ENCODE measurements at regions not wholly inside any gene's neighbourhood (a gene's known extent, or its start where the extent isn't known, plus 50 kb on each side); places are given as distances from the start of the nearest gene placed in this dataset.

- no peaks in the 10 kb centered on the region for H3K36me3 ChIP-seq (ENCODE audit: control insufficient read depth in 5 of 5, insufficient read depth in 5 of 5, low read length in 5 of 5)
- no peak overlapping the region for H3K9ac ChIP-seq (ENCODE audit: low read length in 5 of 5)
- no peak overlapping the region for H3K4me3 ChIP-seq (ENCODE audit: low read depth in 1 of 5, low read length in 5 of 5)
- H3K27me3 ChIP-seq (ENCODE audit: control insufficient read depth in 5 of 5, insufficient read depth in 4 of 5, low read length in 5 of 5) = no peaks in the 10 kb centered on the region
- peaks cover 0 to 4% (median 0%) of the 10 kb centered on the region in 5 donors for H3K9me3 ChIP-seq (ENCODE audit: control insufficient read depth in 5 of 5, low read length in 5 of 5)
- no peaks in the 10 kb centered on the region for H3K4me1 ChIP-seq (ENCODE audit: control insufficient read depth in 5 of 5, insufficient read depth in 5 of 5, low read length in 5 of 5)
- no peak overlapping the region for H3K27ac ChIP-seq (ENCODE audit: low read depth, low read length)
These were observed 312.3 kb upstream of the CNTN6 start for GRCh38 chr3:780505-780904.

- peaks cover 0 to 4% (median 0%) of the 10 kb centered on the region in 5 donors for H3K9me3 ChIP-seq (ENCODE audit: control insufficient read depth in 5 of 5, low read length in 5 of 5)
- H3K36me3 ChIP-seq (ENCODE audit: control insufficient read depth in 5 of 5, insufficient read depth in 5 of 5, low read length in 5 of 5) = no peaks in the 10 kb centered on the region
- H3K4me3 ChIP-seq (ENCODE audit: low read depth in 1 of 5, low read length in 5 of 5) = no peak overlapping the region
- H3K9ac ChIP-seq (ENCODE audit: low read length in 5 of 5) = no peak overlapping the region
- H3K4me1 ChIP-seq (ENCODE audit: control insufficient read depth in 5 of 5, insufficient read depth in 5 of 5, low read length in 5 of 5) = no peaks in the 10 kb centered on the region
- no peak overlapping the region for H3K27ac ChIP-seq (ENCODE audit: low read depth, low read length)
- no peaks in the 10 kb centered on the region for H3K27me3 ChIP-seq (ENCODE audit: control insufficient read depth in 5 of 5, insufficient read depth in 4 of 5, low read length in 5 of 5)
These were observed 301.4 kb upstream of the CNTN6 start for GRCh38 chr3:791442-791841.

- Histone ChIP-seq H3K4me3 (ENCODE audit: low read depth in 1 of 5, low read length in 5 of 5) (no peak overlapping the region), H3K27me3 (ENCODE audit: control insufficient read depth in 5 of 5, insufficient read depth in 4 of 5, low read length in 5 of 5) (no peaks in the 10 kb centered on the region), H3K36me3 (ENCODE audit: control insufficient read depth in 5 of 5, insufficient read depth in 5 of 5, low read length in 5 of 5) (no peaks in the 10 kb centered on the region), H3K4me1 (ENCODE audit: control insufficient read depth in 5 of 5, insufficient read depth in 5 of 5, low read length in 5 of 5) (no peaks in the 10 kb centered on the region), H3K9me3 (ENCODE audit: control insufficient read depth in 5 of 5, low read length in 5 of 5) (peaks cover 0 to 4% (median 0%) of the 10 kb centered on the region in 5 donors), H3K9ac (ENCODE audit: low read length in 5 of 5) (no peak overlapping the region), H3K27ac (ENCODE audit: low read depth, low read length) (no peak overlapping the region)
These were observed 300.2 kb upstream of the CNTN6 start for GRCh38 chr3:792630-793029.

- Histone ChIP-seq H3K9me3 (ENCODE audit: control insufficient read depth in 5 of 5, low read length in 5 of 5) (peaks cover 0 to 3% (median 0%) of the 10 kb centered on the region in 5 donors), H3K36me3 (ENCODE audit: control insufficient read depth in 5 of 5, insufficient read depth in 5 of 5, low read length in 5 of 5) (no peaks in the 10 kb centered on the region), H3K4me3 (ENCODE audit: low read depth in 1 of 5, low read length in 5 of 5) (no peak overlapping the region), H3K9ac (ENCODE audit: low read length in 5 of 5) (no peak overlapping the region), H3K4me1 (ENCODE audit: control insufficient read depth in 5 of 5, insufficient read depth in 5 of 5, low read length in 5 of 5) (no peaks in the 10 kb centered on the region), H3K27ac (ENCODE audit: low read depth, low read length) (no peak overlapping the region), H3K27me3 (ENCODE audit: control insufficient read depth in 5 of 5, insufficient read depth in 4 of 5, low read length in 5 of 5) (no peaks in the 10 kb centered on the region)
These were observed 288.6 kb upstream of the CNTN6 start for GRCh38 chr3:804211-804610.

GRCh38 chr3:805326-805725 lies 287.5 kb upstream of the CNTN6 start:
- Histone ChIP-seq H3K4me1 (ENCODE audit: control insufficient read depth in 5 of 5, insufficient read depth in 5 of 5, low read length in 5 of 5) (no peaks in the 10 kb centered on the region), H3K36me3 (ENCODE audit: control insufficient read depth in 5 of 5, insufficient read depth in 5 of 5, low read length in 5 of 5) (no peaks in the 10 kb centered on the region), H3K9me3 (ENCODE audit: control insufficient read depth in 5 of 5, low read length in 5 of 5) (peaks cover 0 to 3% (median 0%) of the 10 kb centered on the region in 5 donors), H3K27me3 (ENCODE audit: control insufficient read depth in 5 of 5, insufficient read depth in 4 of 5, low read length in 5 of 5) (no peaks in the 10 kb centered on the region), H3K27ac (ENCODE audit: low read depth, low read length) (no peak overlapping the region), H3K4me3 (ENCODE audit: low read depth in 1 of 5, low read length in 5 of 5) (no peak overlapping the region), H3K9ac (ENCODE audit: low read length in 5 of 5) (no peak overlapping the region)

GRCh38 chr3:806006-806405 lies 286.8 kb upstream of the CNTN6 start:
- H3K27ac ChIP-seq (ENCODE audit: low read depth, low read length) = no peak overlapping the region
- H3K4me3 ChIP-seq (ENCODE audit: low read depth in 1 of 5, low read length in 5 of 5) = no peak overlapping the region
- no peaks in the 10 kb centered on the region for H3K4me1 ChIP-seq (ENCODE audit: control insufficient read depth in 5 of 5, insufficient read depth in 5 of 5, low read length in 5 of 5)
- no peaks in the 10 kb centered on the region for H3K36me3 ChIP-seq (ENCODE audit: control insufficient read depth in 5 of 5, insufficient read depth in 5 of 5, low read length in 5 of 5)
- H3K9ac ChIP-seq (ENCODE audit: low read length in 5 of 5) = no peak overlapping the region
- peaks cover 0 to 3% (median 0%) of the 10 kb centered on the region in 5 donors for H3K9me3 ChIP-seq (ENCODE audit: control insufficient read depth in 5 of 5, low read length in 5 of 5)
- H3K27me3 ChIP-seq (ENCODE audit: control insufficient read depth in 5 of 5, insufficient read depth in 4 of 5, low read length in 5 of 5) = no peaks in the 10 kb centered on the region

GRCh38 chr3:816605-817004 lies 276.2 kb upstream of the CNTN6 start:
- Histone ChIP-seq H3K4me1 (ENCODE audit: control insufficient read depth in 5 of 5, insufficient read depth in 5 of 5, low read length in 5 of 5) (no peaks in the 10 kb centered on the region), H3K27me3 (ENCODE audit: control insufficient read depth in 5 of 5, insufficient read depth in 4 of 5, low read length in 5 of 5) (no peaks in the 10 kb centered on the region), H3K36me3 (ENCODE audit: control insufficient read depth in 5 of 5, insufficient read depth in 5 of 5, low read length in 5 of 5) (no peaks in the 10 kb centered on the region), H3K4me3 (ENCODE audit: low read depth in 1 of 5, low read length in 5 of 5) (no peak overlapping the region), H3K9me3 (ENCODE audit: control insufficient read depth in 5 of 5, low read length in 5 of 5) (peaks cover 0 to 17% (median 6%) of the 10 kb centered on the region in 5 donors), H3K27ac (ENCODE audit: low read depth, low read length) (no peak overlapping the region), H3K9ac (ENCODE audit: low read length in 5 of 5) (no peak overlapping the region)

- H3K9me3 ChIP-seq (ENCODE audit: control insufficient read depth in 5 of 5, low read length in 5 of 5) = peaks cover 0 to 13% (median 3%) of the 10 kb centered on the region in 5 donors
- H3K27ac ChIP-seq (ENCODE audit: low read depth, low read length) = no peak overlapping the region
- H3K27me3 ChIP-seq (ENCODE audit: control insufficient read depth in 5 of 5, insufficient read depth in 4 of 5, low read length in 5 of 5) = no peaks in the 10 kb centered on the region
- H3K9ac ChIP-seq (ENCODE audit: low read length in 5 of 5) = no peak overlapping the region
- H3K4me3 ChIP-seq (ENCODE audit: low read depth in 1 of 5, low read length in 5 of 5) = no peak overlapping the region
- H3K36me3 ChIP-seq (ENCODE audit: control insufficient read depth in 5 of 5, insufficient read depth in 5 of 5, low read length in 5 of 5) = no peaks in the 10 kb centered on the region
- no peaks in the 10 kb centered on the region for H3K4me1 ChIP-seq (ENCODE audit: control insufficient read depth in 5 of 5, insufficient read depth in 5 of 5, low read length in 5 of 5)
These were observed 258.1 kb upstream of the CNTN6 start for GRCh38 chr3:834679-835078.

GRCh38 chr3:835096-835495 lies 257.7 kb upstream of the CNTN6 start:
- Histone ChIP-seq H3K27ac (ENCODE audit: low read depth, low read length) (no peak overlapping the region), H3K4me3 (ENCODE audit: low read depth in 1 of 5, low read length in 5 of 5) (no peak overlapping the region), H3K4me1 (ENCODE audit: control insufficient read depth in 5 of 5, insufficient read depth in 5 of 5, low read length in 5 of 5) (no peaks in the 10 kb centered on the region), H3K9me3 (ENCODE audit: control insufficient read depth in 5 of 5, low read length in 5 of 5) (peaks cover 0 to 9% (median under 1%) of the 10 kb centered on the region in 5 donors), H3K27me3 (ENCODE audit: control insufficient read depth in 5 of 5, insufficient read depth in 4 of 5, low read length in 5 of 5) (no peaks in the 10 kb centered on the region), H3K36me3 (ENCODE audit: control insufficient read depth in 5 of 5, insufficient read depth in 5 of 5, low read length in 5 of 5) (no peaks in the 10 kb centered on the region), H3K9ac (ENCODE audit: low read length in 5 of 5) (no peak overlapping the region)

- no peak overlapping the region for H3K9ac ChIP-seq (ENCODE audit: low read length in 5 of 5)
- no peaks in the 10 kb centered on the region for H3K36me3 ChIP-seq (ENCODE audit: control insufficient read depth in 5 of 5, insufficient read depth in 5 of 5, low read length in 5 of 5)
- H3K4me1 ChIP-seq (ENCODE audit: control insufficient read depth in 5 of 5, insufficient read depth in 5 of 5, low read length in 5 of 5) = no peaks in the 10 kb centered on the region
- H3K9me3 ChIP-seq (ENCODE audit: control insufficient read depth in 5 of 5, low read length in 5 of 5) = peaks cover 0 to 3% (median 0%) of the 10 kb centered on the region in 5 donors
- H3K27ac ChIP-seq (ENCODE audit: low read depth, low read length) = no peak overlapping the region
- no peaks in the 10 kb centered on the region for H3K27me3 ChIP-seq (ENCODE audit: control insufficient read depth in 5 of 5, insufficient read depth in 4 of 5, low read length in 5 of 5)
- no peak overlapping the region for H3K4me3 ChIP-seq (ENCODE audit: low read depth in 1 of 5, low read length in 5 of 5)
These were observed 252.8 kb upstream of the CNTN6 start for GRCh38 chr3:839981-840380.
